ENCODE measurements at regions not wholly inside any gene's neighbourhood (a gene's known extent, or its start where the extent isn't known, plus 50 kb on each side); places are given as distances from the start of the nearest gene placed in this dataset.

GRCh38 chr1:37423810-37424209 lies 50.6 kb upstream of the ZC3H12A start:
- no peak for TF ChIP-seq POLR2A (IDR thresholded peaks at IDR 0.05)
- no peak for TF ChIP-seq CTCF (IDR thresholded peaks at IDR 0.05)

Data from testis (tissue), 2 donors.